GM21381 (cell line): ENCODE measurements at regions not wholly inside any gene's neighbourhood (a gene's known extent, or its start where the extent isn't known, plus 50 kb on each side); places are given as distances from the start of the nearest gene placed in this dataset.
"Not testable (repeated sequence)": the region's sequence is repeated elsewhere in the genome, so short reads cannot be mapped to it uniquely, and the experiment has no call there.

ENCODE experiments used
- ATAC-seq: cut with Tn5 transposase; IDR thresholded peaks from one replicate; pipeline ENCODE4 v1.9.1; 2021; ENCODE audit warnings: mild to moderate bottlenecking, moderate library complexity; ENCODE audit not compliant: unreplicated experiment

GRCh38 chr7:68254815-68255214, 1258.2 kb downstream of the TYW1 start:
- ATAC-seq: not testable (repeated sequence)

GRCh38 chr7:68256295-68256694, 1259.7 kb downstream of the TYW1 start:
- no peak for ATAC-seq

- no peak for ATAC-seq
Observed at GRCh38 chr7:68258609-68259008, 1262.0 kb downstream of the TYW1 start.

GRCh38 chr7:68265258-68265657, 1268.6 kb downstream of the TYW1 start:
- no peak for ATAC-seq

- no peak for ATAC-seq
Observed at GRCh38 chr7:68266004-68266579, 1269.5 kb downstream of the TYW1 start.

GRCh38 chr7:68267486-68267885, 1270.9 kb downstream of the TYW1 start:
- no peak for ATAC-seq

- ATAC-seq: no peak
Observed at GRCh38 chr7:68269405-68269804, 1272.8 kb downstream of the TYW1 start.

GRCh38 chr7:68272507-68272906, 1275.9 kb downstream of the TYW1 start:
- ATAC-seq: no peak

- no peak for ATAC-seq
Observed at GRCh38 chr7:68276725-68277124, 1280.1 kb downstream of the TYW1 start.

GRCh38 chr7:68279827-68280400, 1283.3 kb downstream of the TYW1 start:
- ATAC-seq: no peak

GRCh38 chr7:68280931-68281330, 1284.3 kb downstream of the TYW1 start:
- no peak for ATAC-seq

GRCh38 chr7:68288144-68288593, 1291.5 kb downstream of the TYW1 start:
- no peak for ATAC-seq

GRCh38 chr7:68291710-68292109, 1295.1 kb downstream of the TYW1 start:
- no peak for ATAC-seq

- no peak for ATAC-seq
Observed at GRCh38 chr7:68295386-68295785, 1298.8 kb downstream of the TYW1 start.

- ATAC-seq: no peak
Observed at GRCh38 chr7:68304536-68304935, 1293.7 kb upstream of the AUTS2 start.

- no peak for ATAC-seq
Observed at GRCh38 chr7:68306692-68307107, 1291.6 kb upstream of the AUTS2 start.

GRCh38 chr7:68309271-68309670, 1289.0 kb upstream of the AUTS2 start:
- no peak for ATAC-seq

GRCh38 chr7:68309806-68310205, 1288.5 kb upstream of the AUTS2 start:
- ATAC-seq: no peak

GRCh38 chr7:68311958-68312357, 1286.3 kb upstream of the AUTS2 start:
- no peak for ATAC-seq

GRCh38 chr7:68313806-68314205, 1284.5 kb upstream of the AUTS2 start:
- ATAC-seq: no peak

GRCh38 chr7:68314208-68314607, 1284.1 kb upstream of the AUTS2 start:
- no peak for ATAC-seq

- no peak for ATAC-seq
Observed at GRCh38 chr7:68317476-68317875, 1280.8 kb upstream of the AUTS2 start.

- ATAC-seq: no peak
Observed at GRCh38 chr7:68319061-68319460, 1279.2 kb upstream of the AUTS2 start.
